HG02973 (cell line): ENCODE measurements at regions not wholly inside any gene's neighbourhood (a gene's known extent, or its start where the extent isn't known, plus 50 kb on each side); places are given as distances from the start of the nearest gene placed in this dataset.
"Not testable (repeated sequence)": the region's sequence is repeated elsewhere in the genome, so short reads cannot be mapped to it uniquely, and the experiment has no call there.

Source experiments
- ATAC-seq: cut with Tn5 transposase; IDR thresholded peaks from one replicate; pipeline ENCODE4 v1.9.1; 2021; ENCODE audit warnings: moderate library complexity; ENCODE audit not compliant: unreplicated experiment

- ATAC-seq, result no peak
Observed at GRCh38 chr5:39774605-39775004, 349.8 kb upstream of the DAB2 start.

- ATAC-seq, result no peak
Observed at GRCh38 chr5:39772307-39772706, 347.5 kb upstream of the DAB2 start.

GRCh38 chr5:39767916-39768315 is 343.1 kb upstream of the DAB2 start:
- no peak for ATAC-seq

DNA sequence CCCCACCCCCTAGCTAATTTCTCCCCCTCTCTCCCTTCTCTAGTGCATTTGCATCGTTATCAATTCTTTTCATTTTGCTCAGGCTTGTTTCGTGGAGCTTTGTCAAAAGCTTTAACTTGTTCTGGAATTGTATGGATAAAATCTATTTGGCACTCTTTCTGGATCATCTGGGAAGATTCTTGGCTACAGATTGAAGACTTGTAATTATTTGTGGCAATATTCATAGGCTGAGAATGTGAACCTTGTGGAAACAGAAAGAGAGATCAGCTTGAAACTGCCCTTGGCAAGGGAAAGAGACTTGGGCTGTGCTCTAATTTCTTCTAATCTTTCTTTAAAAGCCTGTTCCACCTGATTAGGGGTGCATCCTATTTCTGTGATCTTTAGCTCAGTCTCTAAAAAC is 340.6 kb upstream of the DAB2 start:
- no peak for ATAC-seq

GRCh38 chr5:39762761-39763160 is 338.0 kb upstream of the DAB2 start:
- no peak for ATAC-seq

DNA sequence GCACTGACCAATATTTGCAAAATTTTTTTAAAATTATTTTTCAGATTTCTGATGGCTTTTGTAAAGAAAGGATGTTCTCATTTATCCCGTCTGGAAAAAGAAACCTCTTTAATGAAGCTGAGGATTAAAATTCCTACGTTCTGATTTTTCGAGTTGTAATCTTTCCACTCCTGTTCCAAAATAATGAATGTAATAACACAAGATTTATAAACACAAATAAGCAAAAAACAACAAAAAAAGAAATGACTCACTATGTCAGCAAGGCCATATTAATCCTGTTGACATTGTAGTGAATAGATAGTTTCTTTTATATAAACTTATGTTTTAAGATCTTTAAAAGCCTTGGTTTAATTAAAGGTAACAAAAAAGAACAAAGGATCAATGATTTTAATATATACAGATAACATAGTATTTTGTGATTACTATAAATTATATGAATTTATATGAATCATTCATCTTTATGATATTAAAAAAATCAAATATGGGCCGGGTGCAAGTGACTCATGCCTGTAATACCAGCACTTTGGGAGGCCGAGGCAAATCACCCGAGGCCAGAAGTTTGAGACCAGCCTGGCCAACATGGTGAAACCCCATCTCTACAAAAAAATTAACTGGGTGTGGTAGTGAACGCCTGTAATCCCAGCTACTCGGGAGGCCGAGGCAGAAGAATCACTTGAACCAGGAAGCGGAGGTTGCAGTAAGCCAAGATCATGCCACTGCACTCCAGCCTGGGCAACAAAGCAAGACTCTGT is 336.6 kb upstream of the DAB2 start:
- no peak for ATAC-seq

GRCh38 chr5:39760385-39761198 is 335.8 kb upstream of the DAB2 start:
- no peak for ATAC-seq

DNA sequence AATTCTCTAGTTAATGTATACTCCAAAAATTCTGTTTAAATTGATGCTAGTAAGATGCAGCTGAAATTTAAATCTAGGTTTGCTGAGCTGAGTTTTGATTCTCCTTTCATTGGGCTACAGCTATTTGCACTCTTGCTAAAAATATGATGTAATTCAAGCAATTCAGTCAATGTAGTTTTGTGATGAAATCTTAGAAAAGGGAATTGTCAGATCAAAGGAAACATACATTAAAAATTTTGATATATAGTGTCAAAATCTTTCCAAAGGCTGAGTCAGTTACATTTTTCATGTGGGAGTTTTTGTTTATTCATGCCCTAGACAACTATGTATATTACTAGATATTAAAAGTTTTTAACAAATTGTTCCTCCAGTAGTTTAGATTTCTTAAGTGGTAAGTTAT is 334.9 kb upstream of the DAB2 start:
- ATAC-seq, result no peak

- no peak for ATAC-seq
Observed at GRCh38 chr5:39758426-39758825, 333.6 kb upstream of the DAB2 start.

- no peak for ATAC-seq
Observed at GRCh38 chr5:39757131-39757530, 332.4 kb upstream of the DAB2 start.

DNA sequence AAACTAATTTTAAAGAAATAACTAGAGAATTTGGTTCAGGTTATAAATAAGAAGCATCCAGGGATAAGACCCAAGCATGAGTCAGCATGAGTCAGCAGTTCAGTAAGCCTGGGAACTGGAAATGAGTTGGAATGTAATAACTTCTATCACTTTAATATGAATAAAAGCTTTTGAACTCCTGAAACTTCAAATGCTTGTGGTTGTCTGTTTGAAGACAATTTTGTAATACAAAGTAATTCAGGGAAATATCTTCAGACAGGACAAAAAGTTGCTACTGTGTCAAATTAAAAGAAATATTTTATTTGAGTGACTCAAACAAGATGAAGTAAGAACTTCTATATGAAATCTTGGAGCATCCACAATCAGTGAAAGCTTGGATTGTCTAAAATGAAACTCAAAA is 331.2 kb upstream of the DAB2 start:
- ATAC-seq, result no peak

- ATAC-seq, result no peak
Observed at GRCh38 chr5:39755452-39755851, 330.7 kb upstream of the DAB2 start.

DNA sequence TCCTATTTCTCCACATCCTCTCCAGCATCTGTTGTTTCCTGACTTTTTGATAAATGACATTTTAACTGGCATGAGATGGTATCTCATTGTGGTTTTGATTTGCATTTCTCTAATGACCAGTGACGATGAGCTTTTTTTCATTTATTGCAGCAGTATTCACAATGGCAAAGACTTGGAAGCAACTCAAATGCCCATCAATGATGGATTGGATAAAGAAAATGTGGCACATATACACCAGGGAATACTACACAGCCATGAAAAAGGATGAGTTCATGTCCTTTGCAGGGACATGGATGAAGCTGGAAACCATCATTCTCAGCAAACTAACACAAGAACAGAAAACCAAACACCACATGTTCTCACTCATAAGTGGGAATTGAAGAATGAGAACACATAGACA is 329.0 kb upstream of the DAB2 start:
- not testable (repeated sequence) for ATAC-seq

- no peak for ATAC-seq
Observed at GRCh38 chr5:39750661-39751060, 325.9 kb upstream of the DAB2 start.

DNA sequence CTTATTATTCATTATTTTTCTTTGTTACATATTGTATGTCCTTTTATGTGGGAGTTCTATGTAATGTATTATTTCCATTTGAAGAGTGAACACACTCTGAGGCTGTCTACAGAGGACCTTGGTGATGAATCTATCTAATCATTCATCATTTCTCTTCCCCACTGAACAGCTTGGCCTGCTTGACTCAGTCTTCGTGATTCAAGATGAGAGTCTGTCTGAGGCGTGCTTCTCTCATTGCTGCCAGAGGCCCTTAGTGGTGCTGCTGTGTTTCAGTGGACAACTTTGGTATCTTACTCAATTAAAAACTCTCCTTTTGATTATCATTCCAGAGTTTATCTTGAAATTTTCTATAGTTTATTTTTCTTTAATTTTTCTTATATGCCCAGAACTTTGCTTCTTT is 318.1 kb upstream of the DAB2 start:
- no peak for ATAC-seq

- no peak for ATAC-seq
Observed at GRCh38 chr5:39740404-39740803, 315.6 kb upstream of the DAB2 start.

DNA sequence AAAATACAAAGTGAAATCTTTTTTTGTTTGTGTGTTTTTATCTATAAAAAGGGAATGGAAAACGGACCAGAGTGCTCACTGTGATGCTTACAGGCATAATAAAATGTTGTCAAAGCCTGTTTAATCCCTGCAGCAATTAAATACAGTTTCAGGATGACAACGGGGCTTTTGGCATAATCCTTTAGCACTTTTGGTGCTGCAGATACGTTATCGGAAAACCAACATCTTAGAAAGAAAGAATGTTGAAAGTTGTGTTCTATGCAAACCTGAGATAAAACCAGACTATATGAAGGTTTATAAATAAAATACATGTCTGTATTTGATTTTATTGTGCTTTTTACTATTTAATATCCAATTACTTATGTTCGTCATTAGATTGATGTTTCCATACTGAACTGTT is 307.4 kb upstream of the DAB2 start:
- ATAC-seq, result no peak

DNA sequence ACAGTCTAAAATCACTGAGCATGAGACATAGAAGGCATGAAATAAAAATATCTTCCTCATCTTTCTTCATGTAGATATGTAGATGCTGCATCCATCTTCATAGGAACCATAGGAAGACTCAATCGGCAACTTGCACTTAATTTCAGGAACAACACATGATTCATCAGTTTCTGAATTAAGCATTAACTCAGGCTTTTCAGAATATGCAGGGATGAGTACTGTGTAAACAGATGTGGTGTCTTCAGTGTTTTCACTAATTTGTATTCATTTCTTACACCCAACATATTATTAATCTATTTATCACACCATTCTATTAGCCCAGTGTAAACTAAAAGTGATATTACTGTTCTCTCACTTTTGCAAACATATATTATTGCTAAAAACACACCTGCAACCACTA is 305.9 kb upstream of the DAB2 start:
- no peak for ATAC-seq

DNA sequence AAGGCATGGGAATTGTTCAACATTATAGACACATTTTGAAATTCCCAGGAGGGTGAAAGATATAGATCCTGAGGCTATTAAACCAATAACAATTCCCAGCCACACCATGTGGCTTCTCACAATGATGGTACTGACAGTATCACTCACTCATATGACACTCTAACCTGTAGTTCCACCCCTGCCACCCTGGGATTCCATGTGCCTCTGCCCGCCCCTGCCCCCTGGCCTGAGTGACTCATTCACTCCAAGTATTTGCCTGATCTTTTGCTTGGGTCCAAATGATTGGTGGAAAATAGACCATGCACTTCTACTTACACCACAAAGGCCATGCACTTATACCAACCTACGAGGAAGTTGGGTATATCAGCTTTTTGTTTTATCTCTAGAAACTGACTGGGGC is 305.2 kb upstream of the DAB2 start:
- ATAC-seq, result no peak

DNA sequence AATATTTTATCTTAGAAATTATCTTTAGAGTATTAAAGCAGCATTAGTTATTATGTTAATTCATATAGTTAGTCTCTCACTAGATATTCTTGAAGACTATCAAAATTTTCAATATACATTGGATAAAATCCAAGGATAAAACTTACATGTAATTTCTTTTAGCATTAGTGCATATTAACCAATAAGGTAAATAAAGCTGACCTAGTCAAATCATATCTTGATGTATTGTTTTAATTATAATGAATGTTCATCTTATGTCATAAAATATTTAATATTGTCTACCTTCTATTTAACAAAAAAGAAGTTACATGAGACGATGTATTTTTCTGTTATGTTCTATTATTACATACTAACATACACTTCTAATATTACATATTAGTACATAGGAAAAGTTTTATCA is 301.7 kb upstream of the DAB2 start:
- ATAC-seq, result no peak

GRCh38 chr5:39721394-39721793 is 296.6 kb upstream of the DAB2 start:
- ATAC-seq, result no peak

DNA sequence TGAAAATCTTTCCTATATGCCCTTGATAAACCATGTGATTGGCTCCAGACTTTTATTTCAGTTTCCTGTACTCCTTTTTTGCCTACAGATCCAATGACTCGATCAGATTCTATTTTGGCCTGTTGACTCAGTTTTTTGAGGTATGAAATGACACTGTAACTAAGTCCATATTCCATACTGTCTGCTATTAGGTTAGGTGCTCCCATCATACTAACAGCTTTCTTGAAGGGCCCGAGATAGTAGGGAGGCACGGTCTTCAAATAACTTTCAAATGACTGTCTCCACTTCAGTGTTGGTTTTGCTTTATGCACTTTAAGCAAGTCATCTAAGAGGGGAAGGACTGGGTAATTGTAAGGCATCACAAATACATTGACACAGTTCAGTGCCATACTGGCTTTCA is 295.4 kb upstream of the DAB2 start:
- ATAC-seq, result no peak
